PC-3 (cell line): ENCODE measurements at regions not wholly inside any gene's neighbourhood (a gene's known extent, or its start where the extent isn't known, plus 50 kb on each side); places are given as distances from the start of the nearest gene placed in this dataset.

Experiments used
- ATAC-seq: fragments of 200-7000 bp; cut with Tn5 transposase; 2 replicates; pipeline ENCODE4 v1.9.1; 2020; ENCODE audit warnings: mild to moderate bottlenecking, moderate library complexity
- BruUV-seq: library from RNA; stranded (reverse); fragments of 400-500 nt; replicated peaks from 2 replicates; lab custom pipeline; 2021; lab: Mats Ljungman, UMichigan
- CTCF ChIA-PET: fragments of 300-600 bp; sonication (Branson Sonifier 250); formaldehyde crosslinking; loops from one replicate; lab custom pipeline; 2022; ENCODE audit warnings: antibody characterized with exemption; lab: Charles Lee
- POLR2A ChIA-PET: fragments of 300-600 bp; sonication (Branson Sonifier 250); formaldehyde crosslinking; loops from one replicate; lab custom pipeline; 2022; ENCODE audit warnings: antibody characterized with exemption; ENCODE audit not compliant: unreplicated experiment; lab: Charles Lee
- DNase-seq: peaks from one replicate; pipeline ENCODE4 v3.0.0-alpha.2; 2015
- H2AFZ ChIP-seq: fragments of 300-600 bp; sonication (generic); 2 replicates; pipeline ENCODE4 v1.6.0; 2016; ENCODE audit warnings: antibody characterized with exemption, low read length
- H3F3A ChIP-seq: fragments of 300-600 bp; sonication (generic); one replicate; pipeline ENCODE4 v1.6.0; 2017; ENCODE audit warnings: antibody characterized with exemption, low read length, control low read depth, mild to moderate bottlenecking; ENCODE audit not compliant: unreplicated experiment
- H3K27ac ChIP-seq: fragments of 300-600 bp; sonication (generic); 2 replicates; pipeline ENCODE4 v1.5.1; 2016; ENCODE audit warnings: mild to moderate bottlenecking, low read length
- H3K27me3 ChIP-seq: fragments of 300-600 bp; sonication (generic); 2 replicates; pipeline ENCODE4 v1.6.1; 2016; ENCODE audit warnings: low read length, mixed read lengths
- H3K36me3 ChIP-seq: fragments of 300-600 bp; sonication (generic); 2 replicates; pipeline ENCODE4 v1.6.1; 2016; ENCODE audit warnings: low read depth, mixed run types, low read length, mixed read lengths
- H3K4me1 ChIP-seq: fragments of 300-600 bp; sonication (generic); 2 replicates; pipeline ENCODE4 v1.5.1; 2016; ENCODE audit warnings: low read length; ENCODE audit not compliant: insufficient read depth
- H3K4me2 ChIP-seq: fragments of 300-600 bp; sonication (generic); 2 replicates; pipeline ENCODE4 v1.6.0; 2016; ENCODE audit warnings: low read length
- H3K4me3 ChIP-seq: fragments of 300-600 bp; sonication (generic); 2 replicates; pipeline ENCODE4 v1.5.1; 2016; ENCODE audit warnings: mild to moderate bottlenecking, low read length, mixed read lengths
- H3K79me2 ChIP-seq: fragments of 300-600 bp; sonication (generic); 2 replicates; pipeline ENCODE4 v1.6.1; 2017; ENCODE audit warnings: low read length, mixed read lengths
- H3K9ac ChIP-seq: fragments of 300-600 bp; sonication (generic); 2 replicates; pipeline ENCODE4 v1.6.0; 2016; ENCODE audit warnings: mild to moderate bottlenecking, low read length
- H3K9me2 ChIP-seq: fragments of 300-600 bp; sonication (generic); replicated peaks from 2 replicates; pipeline ENCODE4 v1.6.1; 2016; ENCODE audit warnings: mixed run types, low read length, mixed read lengths
- H3K9me3 ChIP-seq: fragments of 300-600 bp; sonication (generic); 2 replicates; pipeline ENCODE4 v1.6.1; 2016; ENCODE audit warnings: low read length, mixed read lengths
- H4K20me1 ChIP-seq: fragments of 300-600 bp; sonication (generic); 2 replicates; pipeline ENCODE4 v1.6.1; 2016; ENCODE audit warnings: low read length, mixed read lengths
- EZH2 ChIP-seq: fragments of 300-600 bp; sonication (generic); IDR thresholded peaks from one replicate; pipeline ENCODE4 v1.6.1; 2017; ENCODE audit warnings: antibody characterized with exemption, mild to moderate bottlenecking, low read length; ENCODE audit not compliant: unreplicated experiment
- EZH2phosphoT487 ChIP-seq: fragments of 300-600 bp; sonication (generic); IDR thresholded peaks from 2 replicates; pipeline ENCODE4 v1.6.1; 2018; ENCODE audit warnings: mild to moderate bottlenecking, antibody characterized with exemption, low read length, borderline replicate concordance
- intact Hi-C: fragments of 100-400 bp; cut with micrococcal nuclease; formaldehyde crosslinking; loops from 2 replicates; pipeline ENCODE4 v1.9.0; 2023
- TF ChIP-seq, protein P1 (sequence below): fragments of 300-600 bp; sonication (generic); conservative IDR thresholded peaks from 2 replicates; pipeline ENCODE4 v1.5.1; 2017; ENCODE audit warnings: antibody characterized with exemption, low read depth, mild to moderate bottlenecking, low read length

DNA sequence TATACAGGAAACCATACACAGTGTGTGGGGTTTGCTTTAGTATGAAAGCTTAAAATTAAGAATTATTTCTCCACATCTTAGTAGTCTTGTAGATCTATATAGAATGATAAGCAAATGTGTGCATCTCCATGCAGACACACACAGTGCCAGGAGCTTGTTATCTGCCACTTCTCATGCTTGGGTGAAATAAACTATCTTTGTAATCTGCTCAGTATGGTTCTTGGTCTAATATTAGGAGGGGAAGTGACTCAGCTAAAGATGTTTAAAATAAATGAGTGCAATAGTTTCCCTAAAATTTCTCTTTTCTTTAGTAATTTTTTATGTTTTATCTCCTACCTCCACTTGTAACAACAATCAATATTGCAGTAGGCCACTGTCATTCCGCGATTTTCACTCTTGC, 689.6 kb downstream of the TAF11L14 start:
- no peak overlapping the region for H3K9ac ChIP-seq
- BruUV-seq = no TSS peak
- POLR2A ChIA-PET = no interaction called here

DNA sequence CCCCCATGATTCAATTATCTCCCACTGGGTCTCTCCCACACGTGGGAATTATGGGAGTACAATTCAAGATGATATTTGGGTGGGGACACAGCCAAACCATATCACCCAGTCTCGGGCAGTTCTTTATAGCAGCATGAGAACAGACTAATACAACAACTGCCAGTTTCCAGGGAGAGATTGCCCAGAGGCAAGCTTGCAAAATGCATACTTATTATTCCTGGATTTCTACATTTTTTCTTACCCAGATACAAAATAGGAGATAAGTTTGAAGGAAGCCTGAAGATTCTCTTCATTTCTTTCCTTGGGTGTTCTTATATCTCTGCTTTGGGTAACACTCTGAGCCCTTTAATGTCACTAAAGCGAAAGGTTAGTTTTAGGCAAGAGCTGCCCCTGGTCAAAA, 691.2 kb downstream of the TAF11L14 start:
- H4K20me1 ChIP-seq = no peaks in the 10 kb centered on the region
- POLR2A ChIA-PET = no interaction called here
- H3K79me2 ChIP-seq = no peaks in the 10 kb centered on the region
- no peak overlapping the region for H3K9ac ChIP-seq
- no peaks in the 10 kb centered on the region for H3K9me3 ChIP-seq
- ATAC-seq (no peak), DNase-seq (no peak)
- CTCF ChIA-PET = no interaction called here
- TF ChIP-seq EZH2 = no peak
- TF ChIP-seq, protein P1, sequence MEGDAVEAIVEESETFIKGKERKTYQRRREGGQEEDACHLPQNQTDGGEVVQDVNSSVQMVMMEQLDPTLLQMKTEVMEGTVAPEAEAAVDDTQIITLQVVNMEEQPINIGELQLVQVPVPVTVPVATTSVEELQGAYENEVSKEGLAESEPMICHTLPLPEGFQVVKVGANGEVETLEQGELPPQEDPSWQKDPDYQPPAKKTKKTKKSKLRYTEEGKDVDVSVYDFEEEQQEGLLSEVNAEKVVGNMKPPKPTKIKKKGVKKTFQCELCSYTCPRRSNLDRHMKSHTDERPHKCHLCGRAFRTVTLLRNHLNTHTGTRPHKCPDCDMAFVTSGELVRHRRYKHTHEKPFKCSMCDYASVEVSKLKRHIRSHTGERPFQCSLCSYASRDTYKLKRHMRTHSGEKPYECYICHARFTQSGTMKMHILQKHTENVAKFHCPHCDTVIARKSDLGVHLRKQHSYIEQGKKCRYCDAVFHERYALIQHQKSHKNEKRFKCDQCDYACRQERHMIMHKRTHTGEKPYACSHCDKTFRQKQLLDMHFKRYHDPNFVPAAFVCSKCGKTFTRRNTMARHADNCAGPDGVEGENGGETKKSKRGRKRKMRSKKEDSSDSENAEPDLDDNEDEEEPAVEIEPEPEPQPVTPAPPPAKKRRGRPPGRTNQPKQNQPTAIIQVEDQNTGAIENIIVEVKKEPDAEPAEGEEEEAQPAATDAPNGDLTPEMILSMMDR = no peak
- no peak for TF ChIP-seq EZH2phosphoT487
- H3K9me2 ChIP-seq = no peaks in the 10 kb centered on the region
- H3F3A ChIP-seq = no peaks in the 10 kb centered on the region
- H3K4me3 ChIP-seq = no peak overlapping the region
- BruUV-seq = no TSS peak
- H3K27ac ChIP-seq = no peak overlapping the region
- H3K27me3 ChIP-seq = no peaks in the 10 kb centered on the region
- intact Hi-C loops = no loop called here
- H3K36me3 ChIP-seq = no peaks in the 10 kb centered on the region
- H3K4me2 ChIP-seq = no peak overlapping the region
- no peaks in the 10 kb centered on the region for H3K4me1 ChIP-seq
- no peak overlapping the region for H2AFZ ChIP-seq

More for the DNA sequence above, 689.6 kb downstream of the TAF11L14 start:
- Histone ChIP-seq H4K20me1 (no peaks in the 10 kb centered on the region), H3K27me3 (peaks cover 4% of the 10 kb centered on the region; the same call in 1 of the 2 replicates), H3F3A (no peaks in the 10 kb centered on the region), H3K27ac (no peak overlapping the region), H2AFZ (no peak overlapping the region), H3K36me3 (no peaks in the 10 kb centered on the region), H3K79me2 (no peaks in the 10 kb centered on the region), H3K9me2 (no peaks in the 10 kb centered on the region), H3K4me3 (no peak overlapping the region), H3K4me1 (no peaks in the 10 kb centered on the region), H3K9me3 (no peaks in the 10 kb centered on the region), H3K4me2 (no peak overlapping the region)
- TF ChIP-seq EZH2 (no peak), EZH2phosphoT487 (no peak)
- TF ChIP-seq, protein P1 = no peak
- ATAC-seq (no peak), DNase-seq (no peak)
- intact Hi-C loops = no loop called here
- CTCF ChIA-PET = no interaction called here

DNA sequence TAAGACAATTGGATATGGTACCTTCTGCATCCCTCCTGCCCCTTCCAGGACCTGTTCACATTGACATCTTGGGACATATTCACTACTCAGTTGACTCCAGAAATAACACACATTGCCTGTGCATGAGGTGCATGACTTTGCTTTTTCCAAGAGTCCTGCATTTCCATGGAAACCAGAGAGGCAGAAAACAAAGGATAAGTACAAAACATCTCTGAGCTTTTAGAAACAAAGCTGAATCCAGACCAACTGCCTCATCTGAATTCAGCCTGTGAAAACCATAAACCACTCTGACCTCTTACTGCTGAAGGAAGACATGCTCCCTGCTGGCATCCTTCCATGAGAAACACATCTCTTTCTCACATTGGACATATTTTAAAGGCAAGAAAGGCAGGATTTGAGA, 695.1 kb downstream of the TAF11L14 start:
- Histone ChIP-seq H3K9me3 (no peaks in the 10 kb centered on the region), H3K4me2 (no peak overlapping the region), H4K20me1 (no peaks in the 10 kb centered on the region), H3K9ac (no peak overlapping the region), H3F3A (no peaks in the 10 kb centered on the region), H3K79me2 (no peaks in the 10 kb centered on the region), H2AFZ (no peak overlapping the region), H3K36me3 (no peaks in the 10 kb centered on the region), H3K27me3 (no peaks in the 10 kb centered on the region), H3K4me1 (no peaks in the 10 kb centered on the region), H3K27ac (no peak overlapping the region), H3K4me3 (no peak overlapping the region), H3K9me2 (no peaks in the 10 kb centered on the region)
- ChIA-PET CTCF (no interaction called here), POLR2A (no interaction called here)
- ATAC-seq = no peak
- intact Hi-C loops = no loop called here
- BruUV-seq = no TSS peak
- TF ChIP-seq EZH2phosphoT487 (no peak), EZH2 (no peak)
- TF ChIP-seq, protein P1 = no peak
- no peak for DNase-seq
